22Rv1 (cell line): ENCODE measurements at regions not wholly inside any gene's neighbourhood (a gene's known extent, or its start where the extent isn't known, plus 50 kb on each side); places are given as distances from the start of the nearest gene placed in this dataset.

Source experiments
- H3K27ac ChIP-seq: fragments of 450-650 bp; 2 replicates; pipeline ENCODE4 v1.5.1; 2017
- ZFX ChIP-seq: fragments of 450-650 bp; IDR thresholded peaks from 2 replicates; pipeline ENCODE4 v1.6.1; 2017; ENCODE audit warnings: antibody characterized with exemption, borderline replicate concordance
- TF ChIP-seq, protein P1 (sequence below): fragments of 450-650 bp; IDR thresholded peaks from 2 replicates; pipeline ENCODE4 v1.5.1; 2017; ENCODE audit warnings: mild to moderate bottlenecking

DNA sequence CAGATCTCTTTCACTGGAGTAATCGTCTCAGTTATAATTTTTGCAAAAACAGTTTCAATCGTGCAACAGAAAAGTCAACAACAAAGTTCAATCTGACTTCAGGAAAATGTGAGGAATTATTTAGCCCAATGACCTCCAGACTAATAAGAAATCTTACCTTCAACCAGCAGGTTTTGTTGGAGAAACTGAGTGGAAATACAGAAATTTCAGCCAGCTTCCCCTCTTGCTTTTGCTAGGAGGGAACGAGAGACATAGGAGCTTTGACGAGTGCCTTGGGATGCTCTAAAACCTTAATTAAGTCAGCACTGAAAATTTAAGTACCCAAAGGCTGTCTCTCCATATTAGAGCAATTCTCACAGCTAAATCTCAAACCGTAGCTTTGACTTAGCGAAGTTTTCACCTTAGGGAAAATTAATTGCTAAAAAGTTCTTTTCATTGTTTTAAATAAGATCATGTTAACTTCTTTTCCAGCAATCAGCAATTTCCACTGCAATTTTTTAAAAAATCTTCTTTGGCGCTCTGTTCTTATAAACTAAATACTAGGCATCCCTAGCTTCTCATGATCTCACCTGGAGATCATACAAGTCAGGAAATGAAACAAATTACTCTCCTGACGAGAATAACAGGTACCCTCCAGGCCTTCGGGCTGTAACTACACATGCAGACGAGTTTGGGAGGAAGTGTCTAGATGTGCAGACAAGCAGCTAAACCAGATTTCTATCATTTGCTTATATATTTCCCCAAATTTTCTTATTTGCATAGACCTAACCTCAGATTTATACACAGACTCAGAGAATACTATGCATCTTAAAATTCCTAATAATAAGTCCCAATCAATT, 250.2 kb downstream of the FAM43A start:
- TF ChIP-seq, protein P1, sequence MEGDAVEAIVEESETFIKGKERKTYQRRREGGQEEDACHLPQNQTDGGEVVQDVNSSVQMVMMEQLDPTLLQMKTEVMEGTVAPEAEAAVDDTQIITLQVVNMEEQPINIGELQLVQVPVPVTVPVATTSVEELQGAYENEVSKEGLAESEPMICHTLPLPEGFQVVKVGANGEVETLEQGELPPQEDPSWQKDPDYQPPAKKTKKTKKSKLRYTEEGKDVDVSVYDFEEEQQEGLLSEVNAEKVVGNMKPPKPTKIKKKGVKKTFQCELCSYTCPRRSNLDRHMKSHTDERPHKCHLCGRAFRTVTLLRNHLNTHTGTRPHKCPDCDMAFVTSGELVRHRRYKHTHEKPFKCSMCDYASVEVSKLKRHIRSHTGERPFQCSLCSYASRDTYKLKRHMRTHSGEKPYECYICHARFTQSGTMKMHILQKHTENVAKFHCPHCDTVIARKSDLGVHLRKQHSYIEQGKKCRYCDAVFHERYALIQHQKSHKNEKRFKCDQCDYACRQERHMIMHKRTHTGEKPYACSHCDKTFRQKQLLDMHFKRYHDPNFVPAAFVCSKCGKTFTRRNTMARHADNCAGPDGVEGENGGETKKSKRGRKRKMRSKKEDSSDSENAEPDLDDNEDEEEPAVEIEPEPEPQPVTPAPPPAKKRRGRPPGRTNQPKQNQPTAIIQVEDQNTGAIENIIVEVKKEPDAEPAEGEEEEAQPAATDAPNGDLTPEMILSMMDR, result no peak
- no peak for TF ChIP-seq ZFX

GRCh38 chr3:194936659-194937058, 251.0 kb downstream of the FAM43A start:
- H3K27ac ChIP-seq, result no peak overlapping the region
- no peak for TF ChIP-seq ZFX
- TF ChIP-seq, protein P1, result no peak

More for the DNA sequence above, 250.2 kb downstream of the FAM43A start:
- no peak overlapping the region for H3K27ac ChIP-seq

- no peak overlapping the region for H3K27ac ChIP-seq
- no peak for TF ChIP-seq ZFX
- TF ChIP-seq, protein P1, result no peak
Measured at GRCh38 chr3:194937144-194937543, 251.5 kb downstream of the FAM43A start.

DNA sequence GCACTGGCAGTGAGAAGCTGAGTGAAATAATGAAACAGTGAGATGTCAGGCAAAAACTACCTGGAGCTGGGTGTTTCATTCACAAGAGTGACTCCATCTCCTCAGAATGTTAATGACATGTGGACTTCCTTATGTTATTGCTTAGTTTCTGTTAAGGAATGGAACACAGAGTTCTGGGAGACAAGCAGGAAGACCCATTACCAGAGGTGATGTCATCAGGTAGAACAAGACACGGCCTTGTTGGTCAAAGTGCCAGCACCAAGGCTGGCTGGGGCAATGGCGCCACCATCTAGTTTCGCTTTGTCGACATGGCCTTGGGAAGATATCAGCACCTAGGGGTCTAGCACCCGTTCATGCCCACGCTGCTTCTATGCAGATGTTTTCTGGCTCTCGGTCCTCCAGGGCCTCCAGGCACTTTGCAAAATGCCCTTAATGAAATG, 252.2 kb downstream of the FAM43A start:
- TF ChIP-seq, protein P1, result no peak
- TF ChIP-seq ZFX, result no peak
- no peak overlapping the region for H3K27ac ChIP-seq

DNA sequence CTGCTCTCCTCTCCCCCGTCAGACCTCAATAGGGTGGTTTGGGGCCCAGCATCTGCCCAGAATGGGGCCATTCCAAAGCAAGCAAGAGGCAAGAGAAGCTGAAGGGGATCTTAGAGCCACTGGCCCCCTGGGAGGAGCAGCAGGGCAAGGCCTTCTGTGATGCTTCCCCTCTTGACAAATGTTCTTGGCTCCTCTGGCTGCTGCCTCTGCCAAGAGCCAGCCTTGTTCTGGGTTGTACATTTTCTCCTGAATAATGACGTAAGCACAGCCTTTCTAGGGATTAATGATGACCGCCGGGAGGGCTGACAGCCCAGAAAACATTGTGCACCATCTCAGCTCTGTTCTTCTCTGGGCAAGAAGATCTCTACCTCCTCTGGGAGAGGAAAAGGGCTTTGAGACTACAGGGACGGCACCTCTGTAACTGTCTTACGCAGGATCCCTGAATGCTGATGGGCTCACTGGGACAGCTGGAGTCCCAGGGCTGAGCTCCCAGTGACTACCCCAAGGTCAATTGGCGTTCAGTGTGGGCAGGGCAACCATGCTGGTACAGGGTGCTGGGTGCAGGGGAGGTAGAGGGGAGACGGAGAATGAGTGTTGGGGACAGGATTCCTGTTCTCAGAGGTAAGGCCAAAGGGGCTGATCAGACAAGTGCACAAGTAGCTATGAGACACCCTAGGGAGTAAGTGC, 253.3 kb downstream of the FAM43A start:
- TF ChIP-seq, protein P1, result no peak
- TF ChIP-seq ZFX, result no peak
- no peak overlapping the region for H3K27ac ChIP-seq

- H3K27ac ChIP-seq, result no peak overlapping the region
- no peak for TF ChIP-seq ZFX
- TF ChIP-seq, protein P1, result no peak
Measured at GRCh38 chr3:194939532-194939909, 253.8 kb downstream of the FAM43A start.
